ENCODE measurements at regions not wholly inside any gene's neighbourhood (a gene's known extent, or its start where the extent isn't known, plus 50 kb on each side); places are given as distances from the start of the nearest gene placed in this dataset.

- no peaks in the 10 kb centered on the region for H3K79me2 ChIP-seq (ENCODE audit: insufficient read depth, low read length)
- no peaks in the 10 kb centered on the region for H3F3A ChIP-seq (ENCODE audit: insufficient read depth, low read length)
- no peak overlapping the region for H2AFZ ChIP-seq (ENCODE audit: low read length)
Measured at GRCh38 chr4:165626316-165626715, 246.7 kb upstream of the TLL1 start.

GRCh38 chr4:165627128-165627527 is 245.9 kb upstream of the TLL1 start:
- no peak overlapping the region for H2AFZ ChIP-seq (ENCODE audit: low read length)
- no peaks in the 10 kb centered on the region for H3K36me3 ChIP-seq (ENCODE audit: insufficient read depth, low read length)
- no peak overlapping the region for H3K27ac ChIP-seq (ENCODE audit: low read depth, low read length, poor library complexity, severe bottlenecking)
- no peaks in the 10 kb centered on the region for H3K79me2 ChIP-seq (ENCODE audit: insufficient read depth, low read length)
- no peak overlapping the region for H3K9ac ChIP-seq (ENCODE audit: low read length)
- H3K4me1 ChIP-seq (ENCODE audit: insufficient read depth, low read length, severe bottlenecking) = no peaks in the 10 kb centered on the region
- no peak overlapping the region for H3K4me3 ChIP-seq (ENCODE audit: low read depth, low read length, poor library complexity, severe bottlenecking)
- H4K20me1 ChIP-seq (ENCODE audit: insufficient read depth, low read length) = no peaks in the 10 kb centered on the region
- no peaks in the 10 kb centered on the region for H3K27me3 ChIP-seq (ENCODE audit: insufficient read depth, low read length)
- no peak overlapping the region for H3K4me2 ChIP-seq (ENCODE audit: low read length)
- H3F3A ChIP-seq (ENCODE audit: insufficient read depth, low read length) = no peaks in the 10 kb centered on the region
- H3K9me2 ChIP-seq (ENCODE audit: low read depth, low read length) = no peaks in the 10 kb centered on the region
- TF ChIP-seq EZH2 (IDR thresholded peaks at IDR 0.05; ENCODE audit: borderline replicate concordance, low read length) = no peak
- TF ChIP-seq CTCF (IDR thresholded peaks at IDR 0.05; ENCODE audit: low read length) = no peak
- no peaks in the 10 kb centered on the region for H3K9me3 ChIP-seq (ENCODE audit: low read length)

More at GRCh38 chr4:165626316-165626715, 246.7 kb upstream of the TLL1 start:
- H3K9me3 ChIP-seq (ENCODE audit: low read length) = no peaks in the 10 kb centered on the region
- H3K27me3 ChIP-seq (ENCODE audit: insufficient read depth, low read length) = no peaks in the 10 kb centered on the region
- no peak overlapping the region for H3K4me3 ChIP-seq (ENCODE audit: low read depth, low read length, poor library complexity, severe bottlenecking)
- no peaks in the 10 kb centered on the region for H3K9me2 ChIP-seq (ENCODE audit: low read depth, low read length)
- H3K4me2 ChIP-seq (ENCODE audit: low read length) = no peak overlapping the region
- TF ChIP-seq EZH2 (IDR thresholded peaks at IDR 0.05; ENCODE audit: borderline replicate concordance, low read length) (no peak), CTCF (IDR thresholded peaks at IDR 0.05; ENCODE audit: low read length) (no peak)
- H3K27ac ChIP-seq (ENCODE audit: low read depth, low read length, poor library complexity, severe bottlenecking) = no peak overlapping the region
- H3K4me1 ChIP-seq (ENCODE audit: insufficient read depth, low read length, severe bottlenecking) = no peaks in the 10 kb centered on the region
- H3K36me3 ChIP-seq (ENCODE audit: insufficient read depth, low read length) = no peaks in the 10 kb centered on the region
- H3K9ac ChIP-seq (ENCODE audit: low read length) = no peak overlapping the region
- no peaks in the 10 kb centered on the region for H4K20me1 ChIP-seq (ENCODE audit: insufficient read depth, low read length)

- Histone ChIP-seq H3K27ac (ENCODE audit: low read depth, low read length, poor library complexity, severe bottlenecking) (no peak overlapping the region), H2AFZ (ENCODE audit: low read length) (no peak overlapping the region)
Measured at GRCh38 chr4:165627548-165627947, 245.5 kb upstream of the TLL1 start.

More at GRCh38 chr4:165627548-165627947, 245.5 kb upstream of the TLL1 start:
- H3K27me3 ChIP-seq (ENCODE audit: insufficient read depth, low read length) = no peaks in the 10 kb centered on the region
- no peaks in the 10 kb centered on the region for H3K79me2 ChIP-seq (ENCODE audit: insufficient read depth, low read length)
- TF ChIP-seq EZH2 (IDR thresholded peaks at IDR 0.05; ENCODE audit: borderline replicate concordance, low read length) (no peak), CTCF (IDR thresholded peaks at IDR 0.05; ENCODE audit: low read length) (no peak)
- no peaks in the 10 kb centered on the region for H3K4me1 ChIP-seq (ENCODE audit: insufficient read depth, low read length, severe bottlenecking)
- H3K9ac ChIP-seq (ENCODE audit: low read length) = no peak overlapping the region
- H3K9me2 ChIP-seq (ENCODE audit: low read depth, low read length) = no peaks in the 10 kb centered on the region
- no peaks in the 10 kb centered on the region for H4K20me1 ChIP-seq (ENCODE audit: insufficient read depth, low read length)
- H3K9me3 ChIP-seq (ENCODE audit: low read length) = no peaks in the 10 kb centered on the region
- no peak overlapping the region for H3K4me2 ChIP-seq (ENCODE audit: low read length)
- no peak overlapping the region for H3K4me3 ChIP-seq (ENCODE audit: low read depth, low read length, poor library complexity, severe bottlenecking)
- no peaks in the 10 kb centered on the region for H3K36me3 ChIP-seq (ENCODE audit: insufficient read depth, low read length)
- no peaks in the 10 kb centered on the region for H3F3A ChIP-seq (ENCODE audit: insufficient read depth, low read length)
